Left lobe of liver (tissue), 2 donors: ENCODE measurements at regions not wholly inside any gene's neighbourhood (a gene's known extent, or its start where the extent isn't known, plus 50 kb on each side); places are given as distances from the start of the nearest gene placed in this dataset.
"Not testable (repeated sequence)": the region's sequence is repeated elsewhere in the genome, so short reads cannot be mapped to it uniquely, and the experiment has no call there.

ENCODE experiments used
- ATAC-seq: fragments of 200-7000 bp; cut with Tn5 transposase; one replicate; pipeline ENCODE4 v1.9.1; 2020; ENCODE audit warnings: mild to moderate bottlenecking, moderate library complexity
- DNase-seq: peaks from one replicate; pipeline ENCODE4 v3.0.0-alpha.2; 2020; ENCODE audit warnings: low spot score
- donor health status: DM: no; HTN: no; CAD: no; lungs with moderate emphysema.
- donor health status: DM: no; HTN: yes; CAD: no.

GRCh38 chr6:1162367-1163275 is 149.3 kb upstream of the FOXQ1 start:
- ATAC-seq (peak; percentile 23), DNase-seq (no peak)

DNA sequence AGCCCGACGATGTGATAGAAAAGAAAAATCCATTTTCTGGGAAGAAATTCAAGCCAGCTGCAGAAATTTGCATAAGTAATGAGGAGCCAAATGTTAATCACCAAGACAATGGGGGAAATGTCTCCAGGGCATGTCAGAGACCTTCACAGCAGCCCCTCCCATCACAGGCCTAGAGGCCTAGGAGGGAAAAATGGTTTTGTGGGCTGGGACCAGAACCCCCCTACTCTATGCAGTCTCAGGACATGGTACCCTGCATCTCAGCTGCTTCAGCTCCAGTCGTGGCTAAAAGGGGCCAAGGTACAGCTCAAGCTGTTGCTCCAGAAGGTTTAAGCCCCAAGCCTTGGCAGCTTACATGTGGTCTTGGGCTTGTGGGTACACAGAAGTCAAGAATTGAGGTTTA is 155.5 kb upstream of the FOXQ1 start:
- not testable (repeated sequence) for ATAC-seq, DNase-seq

DNA sequence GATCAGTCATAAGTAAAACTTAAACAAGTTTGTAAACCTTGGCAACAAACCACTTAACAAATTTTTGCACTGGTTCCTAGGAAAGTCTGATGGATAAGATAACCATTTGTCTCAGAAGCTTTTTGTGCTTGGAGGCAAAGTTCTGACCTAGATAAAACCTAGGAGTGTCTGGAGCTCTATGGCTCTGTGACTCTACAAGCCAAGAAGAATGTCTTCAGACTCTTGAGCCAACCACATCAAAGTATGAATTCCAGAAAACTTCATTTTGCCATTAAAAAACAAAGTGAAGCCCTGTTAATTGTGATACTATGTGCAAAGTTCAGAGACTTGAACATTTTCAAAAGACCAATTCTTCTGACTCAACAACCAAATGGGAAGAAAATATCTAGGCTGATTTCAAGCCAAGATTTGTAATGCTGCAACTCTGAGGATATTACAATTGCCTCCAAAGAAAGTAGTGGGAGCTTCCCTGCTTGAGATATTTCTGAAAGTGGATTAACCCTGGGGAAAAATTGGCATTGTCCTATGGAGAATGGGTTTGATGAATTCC is 158.1 kb upstream of the FOXQ1 start:
- DNase-seq (no peak), ATAC-seq (no peak)

- ATAC-seq (no peak), DNase-seq (no peak)
Measured at GRCh38 chr6:1146500-1146899, 165.4 kb upstream of the FOXQ1 start.

- no peak for ATAC-seq
- no peak for DNase-seq
Measured at GRCh38 chr6:1145768-1146218, 166.1 kb upstream of the FOXQ1 start.

GRCh38 chr6:1144842-1145767 is 166.8 kb upstream of the FOXQ1 start:
- DNase-seq (no peak), ATAC-seq (no peak)

- no peak for DNase-seq
- ATAC-seq: no peak
Measured at GRCh38 chr6:1143655-1144054, 168.2 kb upstream of the FOXQ1 start.

DNA sequence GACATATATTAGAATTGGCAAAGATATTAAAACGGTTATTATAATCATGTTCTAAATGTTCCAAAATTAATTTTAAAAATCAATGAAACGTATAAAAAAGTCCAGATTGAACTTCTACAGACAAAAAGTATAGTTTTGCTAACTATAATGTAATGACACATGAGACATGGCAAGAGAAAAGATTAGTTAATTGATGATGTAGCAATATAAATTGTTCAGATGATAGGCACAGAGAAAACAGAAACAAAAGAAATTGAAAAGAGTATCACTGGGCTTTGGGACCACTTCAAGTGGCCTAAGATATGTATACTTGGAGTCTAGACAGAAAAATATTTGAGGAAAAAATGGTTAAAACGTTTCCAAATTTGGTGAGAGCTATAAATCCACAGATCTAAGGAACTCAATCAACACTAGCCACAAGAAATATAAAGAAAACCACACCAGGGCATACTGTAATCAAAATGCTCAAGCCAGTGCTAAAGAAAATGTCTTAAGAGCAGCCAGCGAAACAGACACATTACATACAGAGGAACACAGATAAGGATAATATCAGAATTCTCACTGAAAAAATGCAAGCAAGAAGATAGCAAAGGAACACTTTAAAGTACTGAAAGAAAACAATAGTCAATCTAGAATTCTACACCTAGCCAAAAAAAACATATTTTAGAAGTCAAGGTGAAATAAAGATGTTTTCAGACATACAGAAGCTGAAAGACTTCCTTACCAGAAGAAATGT is 172.6 kb upstream of the FOXQ1 start:
- no peak for ATAC-seq
- no peak for DNase-seq

DNA sequence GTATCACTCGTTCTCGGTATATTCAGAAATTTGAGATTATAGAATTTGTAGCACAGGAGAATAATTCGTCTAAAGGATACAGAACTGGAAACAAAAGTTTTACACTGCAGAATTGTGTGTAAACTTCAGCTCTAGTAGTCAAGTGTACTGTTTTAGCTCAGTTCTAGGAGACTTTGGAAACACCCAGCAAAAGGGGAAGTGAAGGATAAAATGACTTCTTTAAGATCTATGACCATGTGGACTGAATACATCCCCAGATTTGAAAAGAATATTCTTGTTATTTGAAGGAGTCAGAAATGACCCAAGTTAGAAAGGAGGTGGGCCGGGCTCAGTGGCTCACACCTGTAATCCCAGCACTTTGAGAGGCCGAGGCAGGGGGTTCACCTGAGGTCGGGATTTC is 174.0 kb upstream of the FOXQ1 start:
- DNase-seq: no peak

GRCh38 chr6:1136827-1137226 is 175.1 kb upstream of the FOXQ1 start:
- ATAC-seq (no peak), DNase-seq (no peak)

More for the DNA sequence above, 174.0 kb upstream of the FOXQ1 start:
- no peak for ATAC-seq

GRCh38 chr6:1136415-1136774 is 175.5 kb upstream of the FOXQ1 start:
- DNase-seq (peak; percentile 69), ATAC-seq (peak; percentile 83)

DNA sequence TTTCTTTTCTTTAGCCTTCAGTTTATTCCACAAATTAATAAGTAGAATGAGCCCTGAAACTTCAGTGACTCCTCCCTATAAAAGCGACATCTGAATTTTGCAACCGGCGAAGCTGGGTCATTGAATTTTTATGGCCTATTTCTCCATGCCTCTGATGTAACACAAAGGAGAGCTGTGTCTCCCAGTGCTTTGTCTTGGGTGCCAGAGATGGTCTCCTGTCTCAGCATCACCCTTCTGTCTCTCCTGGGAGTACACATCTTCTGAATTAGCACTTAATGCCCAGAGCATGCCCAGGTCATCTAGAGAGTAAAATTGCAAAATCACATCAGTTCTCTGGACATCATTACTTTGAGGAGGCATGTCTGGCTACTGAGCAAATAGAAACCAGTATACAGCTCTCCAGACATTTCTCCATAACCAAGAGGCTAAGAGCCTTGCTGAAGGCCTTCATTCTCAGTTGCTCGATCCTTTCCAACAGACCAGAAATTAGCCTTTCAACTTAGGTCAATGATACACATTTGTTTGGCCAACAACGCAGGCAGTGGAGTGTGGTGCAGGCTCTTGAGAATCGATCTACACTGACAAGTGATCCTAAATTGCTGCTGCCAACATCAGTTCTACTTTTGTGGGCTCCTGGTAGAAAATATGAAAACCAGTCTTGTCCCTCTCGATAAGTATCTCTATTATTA is 176.0 kb upstream of the FOXQ1 start:
- DNase-seq (no peak), ATAC-seq (peak; percentile 72)

DNA sequence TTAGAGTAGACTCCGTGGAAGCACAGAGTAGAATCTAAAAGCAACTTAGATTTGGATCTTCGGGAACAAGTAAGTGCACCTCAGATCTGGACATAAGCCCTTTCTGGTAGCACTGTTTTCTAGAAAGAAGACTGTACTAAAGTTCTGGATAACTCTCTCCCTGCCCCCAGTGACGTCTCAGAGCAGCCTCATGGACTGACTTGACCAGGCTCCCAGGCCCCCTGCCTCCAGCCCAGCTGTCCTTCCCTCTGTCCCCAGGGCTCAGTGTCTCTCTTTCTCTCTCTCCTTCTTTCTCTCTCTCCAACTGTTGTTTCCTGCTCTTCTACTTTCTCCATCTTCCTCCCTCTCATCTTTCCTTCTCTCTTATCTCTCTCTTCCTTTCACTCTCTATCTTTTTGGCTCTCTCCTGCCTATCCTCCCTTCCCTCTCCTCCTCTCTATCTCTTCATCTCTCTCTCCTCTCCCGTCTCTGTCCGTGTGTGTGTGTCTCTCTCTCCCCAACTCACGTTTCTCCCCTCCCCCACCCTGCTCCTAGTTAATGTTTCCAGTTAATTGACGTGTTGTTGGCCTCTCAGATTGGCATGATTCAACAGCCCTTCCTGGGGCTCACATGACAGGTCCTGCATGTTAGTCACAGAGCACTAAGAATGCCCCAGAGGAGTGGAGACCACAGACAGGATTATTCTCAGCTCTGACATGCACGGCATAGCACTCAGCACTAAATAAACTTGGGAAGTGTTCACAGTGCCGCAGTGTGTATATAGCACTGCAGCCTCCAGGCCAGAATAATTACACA is 180.4 kb upstream of the FOXQ1 start:
- DNase-seq (no peak), ATAC-seq (peak; percentile 47)

DNA sequence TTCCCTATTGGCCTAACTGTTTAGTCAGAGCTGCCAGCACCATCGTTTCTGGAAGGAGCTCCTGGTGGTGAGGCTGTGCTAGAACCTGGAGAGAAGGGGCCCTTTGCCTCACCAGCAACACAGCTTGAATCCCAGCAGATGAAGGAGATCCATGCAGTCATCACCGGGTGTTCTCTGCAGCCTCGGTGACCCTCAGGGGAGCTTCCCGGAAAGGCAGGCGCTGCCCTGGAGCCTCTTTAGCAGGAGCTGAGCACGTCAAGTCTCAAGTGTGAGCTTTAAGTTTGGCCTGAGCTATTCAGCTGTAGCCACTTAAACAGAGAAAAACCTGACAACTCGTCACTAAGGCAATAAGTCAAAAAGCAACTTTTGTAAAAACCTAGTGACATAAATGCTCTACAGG is 181.2 kb upstream of the FOXQ1 start:
- ATAC-seq (no peak), DNase-seq (no peak)

- no peak for ATAC-seq
- no peak for DNase-seq
Measured at GRCh38 chr6:1129131-1129530, 182.8 kb upstream of the FOXQ1 start.

DNA sequence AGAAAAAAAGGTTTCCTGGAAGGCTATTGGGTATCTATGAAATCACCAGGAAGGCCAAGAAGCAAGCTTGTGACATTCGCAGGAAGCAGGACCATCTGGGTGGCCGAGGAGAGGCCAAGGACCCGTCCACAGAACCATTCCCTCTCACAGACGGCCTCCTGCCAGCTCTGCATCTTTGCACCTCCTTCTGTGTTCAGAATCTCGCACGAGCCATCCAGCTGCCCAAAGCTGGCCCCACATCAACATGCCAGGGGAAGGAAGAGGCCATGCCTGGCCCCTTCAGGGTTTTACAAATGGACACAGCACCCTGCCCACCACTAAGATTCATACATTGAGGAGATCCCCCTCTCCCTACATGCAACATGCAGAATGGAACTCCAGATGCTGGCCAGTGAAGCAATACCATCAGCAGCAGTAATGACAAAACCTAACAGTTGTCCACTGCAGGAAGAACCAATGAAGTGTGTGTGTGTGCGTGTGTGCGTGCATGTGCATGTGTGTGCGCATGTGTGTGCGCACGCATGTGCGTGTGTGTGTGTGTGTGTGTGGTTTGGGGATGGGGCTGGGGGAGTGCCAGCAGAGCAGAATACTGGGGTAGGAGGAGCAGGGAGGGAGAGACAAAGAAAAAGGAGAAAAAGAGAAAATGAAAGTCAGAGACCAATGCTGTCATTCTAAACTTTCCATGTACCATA is 184.2 kb upstream of the FOXQ1 start:
- DNase-seq (no peak), ATAC-seq (no peak)

DNA sequence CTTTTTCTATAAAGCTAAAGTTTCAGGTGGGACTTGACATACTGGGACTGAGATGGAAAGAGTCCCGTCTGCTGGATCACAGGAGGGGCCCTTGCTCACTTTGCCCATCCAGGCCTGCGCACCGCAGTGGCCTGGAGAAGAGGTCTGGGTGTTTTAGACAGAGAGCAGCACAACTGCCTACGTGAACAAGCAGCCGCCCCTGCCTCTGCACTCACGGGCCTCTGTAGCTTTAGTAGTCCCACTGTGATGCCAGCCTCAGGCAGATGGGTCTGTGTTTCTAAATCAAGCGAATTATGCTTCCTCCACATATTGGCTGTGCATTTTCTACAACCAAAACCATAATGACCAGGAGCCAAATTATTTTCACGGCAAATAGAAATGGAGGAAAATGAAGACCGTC is 184.8 kb upstream of the FOXQ1 start:
- no peak for ATAC-seq
- DNase-seq: no peak

- ATAC-seq (no peak), DNase-seq (no peak)
Measured at GRCh38 chr6:1126036-1126435, 185.9 kb upstream of the FOXQ1 start.

DNA sequence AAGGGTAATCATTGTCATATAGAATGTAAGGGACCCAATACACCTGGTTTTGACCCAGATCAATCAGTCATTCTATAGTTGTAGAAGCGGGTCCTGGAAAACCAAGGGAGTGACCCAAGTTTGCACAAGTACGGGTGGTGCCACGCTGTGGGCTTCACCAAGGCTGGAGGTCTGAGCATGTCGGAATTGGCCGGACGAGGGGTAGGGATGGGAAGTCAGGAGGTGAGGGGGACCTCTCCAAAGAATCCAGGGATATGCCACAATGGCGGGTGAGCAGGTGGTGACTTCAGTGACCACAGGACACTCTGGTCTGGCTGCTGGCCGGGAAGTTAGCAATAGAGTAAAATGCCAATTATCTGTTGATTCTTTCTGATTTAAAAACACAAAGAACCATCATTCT is 186.6 kb upstream of the FOXQ1 start:
- no peak for ATAC-seq
- DNase-seq: no peak
